Esophagus squamous epithelium (tissue), 4 donors: ENCODE measurements at regions not wholly inside any gene's neighbourhood (a gene's known extent, or its start where the extent isn't known, plus 50 kb on each side); places are given as distances from the start of the nearest gene placed in this dataset.
"Not testable (repeated sequence)": the region's sequence is repeated elsewhere in the genome, so short reads cannot be mapped to it uniquely, and the experiment has no call there.

Source experiments
- POLR2A ChIP-seq, 4 donors: fragments of 450-650 bp; IDR thresholded peaks; one replicate each; pipeline ENCODE4 v1.6.1; 2017; ENCODE audit warnings: antibody characterized with exemption in 4 of 4, mild to moderate bottlenecking in 4 of 4, moderate library complexity in 3 of 4
- TF ChIP-seq, protein P1 (sequence below), 6 experiments: fragments of 450-650 bp in 4 of 6; fragments of 200-600 bp in 2 of 6; sonication (generic) in 2 of 6; IDR thresholded peaks; one replicate each; pipeline ENCODE4 v1.5.1; 2016 to 2019; ENCODE audit warnings: antibody characterized with exemption in 6 of 6, mild to moderate bottlenecking in 4 of 6, moderate library complexity in 4 of 6

DNA sequence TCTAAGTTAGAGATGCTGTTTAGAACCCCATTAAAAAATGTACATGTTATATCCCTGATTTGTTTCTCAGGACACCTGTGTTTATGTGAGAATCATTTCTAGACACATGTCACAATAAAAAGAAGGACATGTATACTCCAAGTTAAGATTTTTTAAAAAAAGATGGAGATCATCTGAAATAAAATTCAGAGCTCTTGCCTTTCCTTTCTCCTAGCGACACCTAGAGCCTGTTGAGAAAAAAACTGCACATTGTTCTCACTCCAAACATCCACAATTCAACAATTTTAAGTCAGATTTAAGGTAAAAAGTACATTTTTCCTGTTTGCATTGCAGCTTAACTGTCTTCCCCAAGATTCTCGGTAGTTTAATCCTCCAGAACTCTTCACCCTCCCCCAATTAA, 171.8 kb downstream of the ATP6V0E2 start:
- TF ChIP-seq, protein P1, sequence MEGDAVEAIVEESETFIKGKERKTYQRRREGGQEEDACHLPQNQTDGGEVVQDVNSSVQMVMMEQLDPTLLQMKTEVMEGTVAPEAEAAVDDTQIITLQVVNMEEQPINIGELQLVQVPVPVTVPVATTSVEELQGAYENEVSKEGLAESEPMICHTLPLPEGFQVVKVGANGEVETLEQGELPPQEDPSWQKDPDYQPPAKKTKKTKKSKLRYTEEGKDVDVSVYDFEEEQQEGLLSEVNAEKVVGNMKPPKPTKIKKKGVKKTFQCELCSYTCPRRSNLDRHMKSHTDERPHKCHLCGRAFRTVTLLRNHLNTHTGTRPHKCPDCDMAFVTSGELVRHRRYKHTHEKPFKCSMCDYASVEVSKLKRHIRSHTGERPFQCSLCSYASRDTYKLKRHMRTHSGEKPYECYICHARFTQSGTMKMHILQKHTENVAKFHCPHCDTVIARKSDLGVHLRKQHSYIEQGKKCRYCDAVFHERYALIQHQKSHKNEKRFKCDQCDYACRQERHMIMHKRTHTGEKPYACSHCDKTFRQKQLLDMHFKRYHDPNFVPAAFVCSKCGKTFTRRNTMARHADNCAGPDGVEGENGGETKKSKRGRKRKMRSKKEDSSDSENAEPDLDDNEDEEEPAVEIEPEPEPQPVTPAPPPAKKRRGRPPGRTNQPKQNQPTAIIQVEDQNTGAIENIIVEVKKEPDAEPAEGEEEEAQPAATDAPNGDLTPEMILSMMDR (IDR thresholded peaks at IDR 0.05) = peak in 1 of 6 experiments; percentile 10
- TF ChIP-seq POLR2A (IDR thresholded peaks at IDR 0.05) = not testable (repeated sequence)
